Neural progenitor cell (in vitro differentiated cells): ENCODE measurements at regions not wholly inside any gene's neighbourhood (a gene's known extent, or its start where the extent isn't known, plus 50 kb on each side); places are given as distances from the start of the nearest gene placed in this dataset.

Source experiments
- DNase-seq: peaks from one replicate; pipeline ENCODE4 v3.0.0-alpha.2; 2016; ENCODE audit warnings: low spot score
- H2AFZ ChIP-seq: fragments of 200-600 bp; sonication (generic); replicated peaks from 2 replicates; pipeline ENCODE4 v1.6.1; 2016; ENCODE audit warnings: antibody characterized with exemption
- H3F3A ChIP-seq: fragments of 200-600 bp; sonication (generic); 2 replicates; pipeline ENCODE4 v1.6.1; 2016; ENCODE audit warnings: antibody characterized with exemption, low read depth
- H3K27ac ChIP-seq: fragments of 200-600 bp; sonication (generic); 2 replicates; pipeline ENCODE4 v1.5.1; 2016; ENCODE audit warnings: mild to moderate bottlenecking
- H3K27me3 ChIP-seq: fragments of 200-600 bp; sonication (generic); 2 replicates; pipeline ENCODE4 v1.6.1; 2016; ENCODE audit warnings: mild to moderate bottlenecking, moderate library complexity
- H3K36me3 ChIP-seq: fragments of 200-600 bp; sonication (generic); 2 replicates; pipeline ENCODE4 v1.5.1; 2016
- H3K4me1 ChIP-seq: fragments of 200-600 bp; sonication (generic); 2 replicates; pipeline ENCODE4 v1.6.1; 2016; ENCODE audit warnings: mixed run types
- H3K4me2 ChIP-seq: fragments of 200-600 bp; sonication (generic); 2 replicates; pipeline ENCODE4 v1.6.1; 2016
- H3K4me3 ChIP-seq: fragments of 200-600 bp; sonication (generic); 2 replicates; pipeline ENCODE4 v1.5.1; 2016
- H3K79me2 ChIP-seq: fragments of 200-600 bp; sonication (generic); 2 replicates; pipeline ENCODE4 v1.6.1; 2016; ENCODE audit warnings: low read depth
- H3K9ac ChIP-seq: fragments of 200-600 bp; sonication (generic); 2 replicates; pipeline ENCODE4 v1.6.1; 2016
- H3K9me3 ChIP-seq: fragments of 200-600 bp; sonication (generic); 2 replicates; pipeline ENCODE4 v1.5.1; 2016; ENCODE audit warnings: low read depth
- H4K20me1 ChIP-seq: fragments of 200-600 bp; sonication (generic); 2 replicates; pipeline ENCODE4 v1.6.1; 2016; ENCODE audit warnings: low read depth
- H3K27ac Mint-ChIP-seq: 3 replicates; pipeline ENCODE4 v1.8.0; 2021; ENCODE audit warnings: mixed read lengths
- H3K27me3 Mint-ChIP-seq: 2 replicates; pipeline ENCODE4 v1.8.0; 2022; ENCODE audit warnings: low read depth, mild to moderate bottlenecking, inconsistent platforms, moderate library complexity, mixed read lengths; ENCODE audit not compliant: insufficient read depth
- H3K36me3 Mint-ChIP-seq: 3 replicates; pipeline ENCODE4 v1.8.0; 2021; ENCODE audit warnings: mixed read lengths
- H3K4me1 Mint-ChIP-seq: 3 replicates; pipeline ENCODE4 v1.8.0; 2021; ENCODE audit warnings: mixed read lengths
- H3K4me3 Mint-ChIP-seq: 3 replicates; pipeline ENCODE4 v1.8.0; 2021; ENCODE audit warnings: mild to moderate bottlenecking, moderate library complexity, mixed read lengths
- H3K9me3 Mint-ChIP-seq: 3 replicates; pipeline ENCODE4 v1.8.0; 2020; ENCODE audit warnings: mixed read lengths
- EZH2 ChIP-seq: fragments of 200-600 bp; sonication (generic); IDR thresholded peaks from 2 replicates; pipeline ENCODE4 v1.6.1; 2017; ENCODE audit warnings: antibody characterized with exemption, mild to moderate bottlenecking, moderate library complexity
- EZH2phosphoT487 ChIP-seq: fragments of 200-600 bp; sonication (generic); IDR thresholded peaks from 2 replicates; pipeline ENCODE4 v1.6.1; 2017; ENCODE audit warnings: antibody characterized with exemption
- TF ChIP-seq, protein P1 (sequence below): fragments of 200-600 bp; sonication (generic); IDR thresholded peaks from 2 replicates; pipeline ENCODE4 v1.5.1; 2017; ENCODE audit warnings: antibody characterized with exemption, mild to moderate bottlenecking

DNA sequence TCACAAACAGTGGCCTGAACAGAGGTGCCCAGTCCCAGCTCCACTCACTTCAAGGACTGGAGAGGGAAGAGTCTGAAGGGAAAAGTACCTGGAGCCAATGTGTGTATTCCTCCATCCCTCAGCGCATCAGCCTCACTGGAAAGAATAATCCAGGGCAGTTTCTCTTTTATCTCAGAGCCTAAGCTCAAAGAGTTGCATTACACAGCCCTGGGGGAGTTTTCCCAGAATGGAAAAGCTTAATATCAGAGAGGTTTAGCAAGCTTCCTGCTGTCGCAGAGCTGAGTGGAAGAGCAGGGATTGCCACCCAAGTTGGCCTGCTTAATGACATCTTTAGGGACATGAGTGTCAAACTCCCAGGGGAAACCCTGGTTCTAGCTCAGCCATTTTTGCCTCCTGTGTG, 80.4 kb upstream of the MSX1 start:
- no peaks in the 10 kb centered on the region for H3K36me3 ChIP-seq
- H3K9me3 ChIP-seq = no peaks in the 10 kb centered on the region
- H3F3A ChIP-seq = no peaks in the 10 kb centered on the region
- no peak overlapping the region for H3K27ac ChIP-seq
- H3K4me3 Mint-ChIP-seq = no peak overlapping the region
- H3K27me3 Mint-ChIP-seq = peaks cover 26% of the 10 kb centered on the region
- H3K27ac Mint-ChIP-seq = no peak overlapping the region
- DNase-seq = no peak
- H3K79me2 ChIP-seq = no peaks in the 10 kb centered on the region
- H3K27me3 ChIP-seq = peaks cover 94% of the 10 kb centered on the region
- H3K4me1 Mint-ChIP-seq = peaks cover 43% of the 10 kb centered on the region
- H4K20me1 ChIP-seq = peaks cover 18% of the 10 kb centered on the region
- H3K4me2 ChIP-seq = no peak overlapping the region
- H2AFZ ChIP-seq = no peak overlapping the region
- H3K36me3 Mint-ChIP-seq = no peaks in the 10 kb centered on the region
- H3K4me3 ChIP-seq = no peak overlapping the region
- H3K9me3 Mint-ChIP-seq = peaks cover 3% of the 10 kb centered on the region
- H3K9ac ChIP-seq = no peak overlapping the region
- peaks cover 4% of the 10 kb centered on the region for H3K4me1 ChIP-seq
- TF ChIP-seq, protein P1, sequence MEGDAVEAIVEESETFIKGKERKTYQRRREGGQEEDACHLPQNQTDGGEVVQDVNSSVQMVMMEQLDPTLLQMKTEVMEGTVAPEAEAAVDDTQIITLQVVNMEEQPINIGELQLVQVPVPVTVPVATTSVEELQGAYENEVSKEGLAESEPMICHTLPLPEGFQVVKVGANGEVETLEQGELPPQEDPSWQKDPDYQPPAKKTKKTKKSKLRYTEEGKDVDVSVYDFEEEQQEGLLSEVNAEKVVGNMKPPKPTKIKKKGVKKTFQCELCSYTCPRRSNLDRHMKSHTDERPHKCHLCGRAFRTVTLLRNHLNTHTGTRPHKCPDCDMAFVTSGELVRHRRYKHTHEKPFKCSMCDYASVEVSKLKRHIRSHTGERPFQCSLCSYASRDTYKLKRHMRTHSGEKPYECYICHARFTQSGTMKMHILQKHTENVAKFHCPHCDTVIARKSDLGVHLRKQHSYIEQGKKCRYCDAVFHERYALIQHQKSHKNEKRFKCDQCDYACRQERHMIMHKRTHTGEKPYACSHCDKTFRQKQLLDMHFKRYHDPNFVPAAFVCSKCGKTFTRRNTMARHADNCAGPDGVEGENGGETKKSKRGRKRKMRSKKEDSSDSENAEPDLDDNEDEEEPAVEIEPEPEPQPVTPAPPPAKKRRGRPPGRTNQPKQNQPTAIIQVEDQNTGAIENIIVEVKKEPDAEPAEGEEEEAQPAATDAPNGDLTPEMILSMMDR = no peak
- no peak for TF ChIP-seq EZH2
- TF ChIP-seq EZH2phosphoT487 = no peak

DNA sequence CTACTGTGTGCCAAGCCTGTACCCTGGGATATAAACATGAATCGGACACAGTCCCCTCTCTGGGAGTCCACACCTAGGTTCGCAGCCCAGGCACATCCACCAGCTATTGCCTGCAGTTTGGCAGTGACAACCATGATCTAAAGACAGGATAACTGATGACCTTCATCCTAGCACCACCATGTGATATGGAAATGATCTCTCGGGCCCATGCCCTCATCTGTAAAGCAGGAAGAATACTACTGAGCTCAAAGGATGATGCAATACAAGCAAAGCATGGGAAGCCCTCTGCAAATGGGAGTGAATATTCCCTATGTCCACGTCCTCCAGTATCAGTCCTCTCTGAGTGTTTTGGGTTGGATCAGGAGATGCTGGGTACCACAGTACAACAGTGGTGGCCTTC, 80.9 kb upstream of the MSX1 start:
- Histone ChIP-seq H2AFZ (no peak overlapping the region), H3K4me3 (no peak overlapping the region), H3K9me3 (no peaks in the 10 kb centered on the region), H3K36me3 (no peaks in the 10 kb centered on the region), H3F3A (no peaks in the 10 kb centered on the region), H3K27me3 (peaks cover 89% of the 10 kb centered on the region), H3K79me2 (no peaks in the 10 kb centered on the region), H3K9ac (no peak overlapping the region), H3K27ac (no peak overlapping the region), H3K4me2 (no peak overlapping the region), H3K4me1 (no peaks in the 10 kb centered on the region), H4K20me1 (peaks cover 16% of the 10 kb centered on the region)
- no peak overlapping the region for H3K4me3 Mint-ChIP-seq
- peaks cover 3% of the 10 kb centered on the region for H3K9me3 Mint-ChIP-seq
- H3K4me1 Mint-ChIP-seq = peaks cover 39% of the 10 kb centered on the region
- H3K36me3 Mint-ChIP-seq = no peaks in the 10 kb centered on the region
- peaks cover 24% of the 10 kb centered on the region for H3K27me3 Mint-ChIP-seq
- TF ChIP-seq, protein P1 = no peak
- no peak for DNase-seq
- H3K27ac Mint-ChIP-seq = no peak overlapping the region

- Mint-ChIP-seq H3K9me3 (peaks cover 3% of the 10 kb centered on the region), H3K4me1 (peaks cover 28% of the 10 kb centered on the region), H3K36me3 (no peaks in the 10 kb centered on the region), H3K4me3 (no peak overlapping the region), H3K27me3 (peaks cover 17% of the 10 kb centered on the region), H3K27ac (no peak overlapping the region)
- Histone ChIP-seq H3K27ac (no peak overlapping the region), H3K27me3 (peaks cover 73% of the 10 kb centered on the region), H3K4me1 (no peaks in the 10 kb centered on the region), H3K4me3 (no peak overlapping the region), H3K9me3 (no peaks in the 10 kb centered on the region), H3K4me2 (no peak overlapping the region), H3K36me3 (no peaks in the 10 kb centered on the region), H3K9ac (no peak overlapping the region), H3F3A (no peaks in the 10 kb centered on the region), H4K20me1 (peaks cover 9% of the 10 kb centered on the region), H2AFZ (no peak overlapping the region), H3K79me2 (no peaks in the 10 kb centered on the region)
- TF ChIP-seq EZH2 = no peak
- TF ChIP-seq, protein P1 = no peak
- no peak for TF ChIP-seq EZH2phosphoT487
- DNase-seq = no peak
Observed at GRCh38 chr4:4776934-4777333, 82.5 kb upstream of the MSX1 start.

GRCh38 chr4:4776335-4776734, 83.1 kb upstream of the MSX1 start:
- no peak overlapping the region for H3K9ac ChIP-seq
- H3K4me3 ChIP-seq = no peak overlapping the region
- H3K4me2 ChIP-seq = no peak overlapping the region
- no peak for DNase-seq
- no peak overlapping the region for H2AFZ ChIP-seq
- TF ChIP-seq EZH2 (no peak), EZH2phosphoT487 (no peak)
- TF ChIP-seq, protein P1 = no peak
- H3K36me3 ChIP-seq = no peaks in the 10 kb centered on the region
- no peak overlapping the region for H3K4me3 Mint-ChIP-seq
- H3K79me2 ChIP-seq = no peaks in the 10 kb centered on the region
- no peaks in the 10 kb centered on the region for H3K9me3 ChIP-seq
- H3K4me1 ChIP-seq = no peaks in the 10 kb centered on the region
- no peak overlapping the region for H3K27ac ChIP-seq
- H4K20me1 ChIP-seq = peaks cover 7% of the 10 kb centered on the region
- peaks cover 3% of the 10 kb centered on the region for H3K9me3 Mint-ChIP-seq
- no peaks in the 10 kb centered on the region for H3F3A ChIP-seq
- H3K27me3 ChIP-seq = peaks cover 67% of the 10 kb centered on the region
- peaks cover 24% of the 10 kb centered on the region for H3K4me1 Mint-ChIP-seq
- H3K36me3 Mint-ChIP-seq = no peaks in the 10 kb centered on the region
- peaks cover 17% of the 10 kb centered on the region for H3K27me3 Mint-ChIP-seq
- no peak overlapping the region for H3K27ac Mint-ChIP-seq
